Choroid plexus epithelial cell (primary cell): ENCODE measurements at regions not wholly inside any gene's neighbourhood (a gene's known extent, or its start where the extent isn't known, plus 50 kb on each side); places are given as distances from the start of the nearest gene placed in this dataset.

Experiments used
- DNase-seq: peaks from one replicate; pipeline ENCODE4 v3.0.0-alpha.2; 2010; ENCODE audit warnings: low read depth
- H3K4me3 ChIP-seq: 2 replicates; pipeline ENCODE4 v1.5.1; 2011; ENCODE audit warnings: low read depth, mild to moderate bottlenecking, control low read depth, low read length, moderate library complexity
- TF ChIP-seq, protein P1 (sequence below): conservative IDR thresholded peaks from 2 replicates; pipeline ENCODE4 v1.5.1; 2011; ENCODE audit warnings: low read depth, mild to moderate bottlenecking, control low read depth, inconsistent platforms, low read length, moderate library complexity

DNA sequence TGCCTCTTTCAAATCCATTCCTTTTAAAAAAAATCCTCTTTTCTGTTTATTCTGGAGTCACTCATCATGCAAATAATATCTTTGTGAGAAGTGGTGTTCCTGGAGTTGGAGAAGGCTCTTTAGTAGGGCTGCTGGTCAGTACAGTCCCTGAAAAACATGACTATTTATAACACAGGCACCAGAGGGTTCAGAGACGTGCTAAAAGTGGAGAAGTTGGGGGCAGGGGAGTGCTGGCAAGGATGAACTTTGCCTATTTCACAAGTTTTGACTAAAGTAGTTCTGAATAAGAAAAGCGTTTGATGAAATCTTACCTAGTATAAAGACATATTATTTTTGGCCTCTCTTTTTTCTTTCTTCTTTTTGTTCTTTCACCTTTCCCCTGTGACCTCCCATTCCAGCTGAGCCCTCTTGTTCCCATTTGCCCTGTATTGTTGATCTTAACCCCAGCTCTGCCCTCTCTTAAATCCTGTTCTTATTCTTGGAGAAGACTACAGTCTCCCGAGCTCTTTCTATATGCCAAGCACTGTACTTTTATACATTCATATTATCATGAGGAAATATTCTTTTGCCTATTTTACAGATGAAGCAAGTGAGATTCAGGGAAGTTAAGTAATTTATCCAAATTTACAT, 129.1 kb downstream of the TM9SF2 start:
- DNase-seq, result peak; percentile 24
- no peak overlapping the region for H3K4me3 ChIP-seq
- TF ChIP-seq, protein P1, sequence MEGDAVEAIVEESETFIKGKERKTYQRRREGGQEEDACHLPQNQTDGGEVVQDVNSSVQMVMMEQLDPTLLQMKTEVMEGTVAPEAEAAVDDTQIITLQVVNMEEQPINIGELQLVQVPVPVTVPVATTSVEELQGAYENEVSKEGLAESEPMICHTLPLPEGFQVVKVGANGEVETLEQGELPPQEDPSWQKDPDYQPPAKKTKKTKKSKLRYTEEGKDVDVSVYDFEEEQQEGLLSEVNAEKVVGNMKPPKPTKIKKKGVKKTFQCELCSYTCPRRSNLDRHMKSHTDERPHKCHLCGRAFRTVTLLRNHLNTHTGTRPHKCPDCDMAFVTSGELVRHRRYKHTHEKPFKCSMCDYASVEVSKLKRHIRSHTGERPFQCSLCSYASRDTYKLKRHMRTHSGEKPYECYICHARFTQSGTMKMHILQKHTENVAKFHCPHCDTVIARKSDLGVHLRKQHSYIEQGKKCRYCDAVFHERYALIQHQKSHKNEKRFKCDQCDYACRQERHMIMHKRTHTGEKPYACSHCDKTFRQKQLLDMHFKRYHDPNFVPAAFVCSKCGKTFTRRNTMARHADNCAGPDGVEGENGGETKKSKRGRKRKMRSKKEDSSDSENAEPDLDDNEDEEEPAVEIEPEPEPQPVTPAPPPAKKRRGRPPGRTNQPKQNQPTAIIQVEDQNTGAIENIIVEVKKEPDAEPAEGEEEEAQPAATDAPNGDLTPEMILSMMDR, result no peak

DNA sequence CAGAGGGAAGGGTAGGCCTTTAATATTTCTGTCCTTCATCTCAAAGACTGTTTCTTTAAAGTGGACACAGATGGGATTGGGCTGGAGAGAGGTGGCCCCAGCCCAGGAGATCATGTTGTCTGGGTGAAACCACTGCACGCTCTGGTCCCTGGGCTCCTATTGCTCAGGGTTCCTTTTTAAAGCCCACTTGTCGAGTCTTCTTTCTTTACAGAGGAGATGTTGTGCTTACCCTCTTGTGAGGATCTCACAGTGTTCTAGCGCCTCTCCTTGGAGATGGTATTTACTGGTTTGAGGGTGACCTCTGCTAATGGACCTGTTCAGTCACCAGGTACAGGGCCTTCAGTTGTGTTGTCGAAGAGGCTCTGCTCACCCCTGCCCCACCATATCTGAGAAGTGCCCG, 128.4 kb downstream of the TM9SF2 start:
- TF ChIP-seq, protein P1, result no peak
- no peak for DNase-seq

DNA sequence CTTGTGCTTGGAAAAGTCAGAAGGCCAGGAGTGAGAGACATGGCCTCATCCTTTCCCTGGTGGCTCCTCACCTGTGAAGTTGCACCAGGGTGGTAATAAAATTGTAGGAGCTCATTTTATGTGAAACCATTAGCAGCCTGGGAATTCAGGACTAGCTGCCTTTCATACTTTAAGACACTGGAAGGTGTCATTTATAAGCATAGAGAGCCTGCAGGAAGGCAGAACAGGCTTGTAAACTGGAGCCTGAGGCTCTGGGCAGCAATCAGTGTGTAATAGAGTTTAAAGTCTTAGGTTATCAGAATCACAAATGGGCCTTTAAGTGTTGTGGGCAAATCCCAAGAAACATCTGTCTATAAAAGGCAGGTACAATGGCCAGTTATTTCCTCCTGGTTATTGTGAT, 127.2 kb downstream of the TM9SF2 start:
- H3K4me3 ChIP-seq, result no peak overlapping the region
- DNase-seq, result no peak
- TF ChIP-seq, protein P1, result no peak

More for the DNA sequence above, 128.4 kb downstream of the TM9SF2 start:
- no peak overlapping the region for H3K4me3 ChIP-seq

DNA sequence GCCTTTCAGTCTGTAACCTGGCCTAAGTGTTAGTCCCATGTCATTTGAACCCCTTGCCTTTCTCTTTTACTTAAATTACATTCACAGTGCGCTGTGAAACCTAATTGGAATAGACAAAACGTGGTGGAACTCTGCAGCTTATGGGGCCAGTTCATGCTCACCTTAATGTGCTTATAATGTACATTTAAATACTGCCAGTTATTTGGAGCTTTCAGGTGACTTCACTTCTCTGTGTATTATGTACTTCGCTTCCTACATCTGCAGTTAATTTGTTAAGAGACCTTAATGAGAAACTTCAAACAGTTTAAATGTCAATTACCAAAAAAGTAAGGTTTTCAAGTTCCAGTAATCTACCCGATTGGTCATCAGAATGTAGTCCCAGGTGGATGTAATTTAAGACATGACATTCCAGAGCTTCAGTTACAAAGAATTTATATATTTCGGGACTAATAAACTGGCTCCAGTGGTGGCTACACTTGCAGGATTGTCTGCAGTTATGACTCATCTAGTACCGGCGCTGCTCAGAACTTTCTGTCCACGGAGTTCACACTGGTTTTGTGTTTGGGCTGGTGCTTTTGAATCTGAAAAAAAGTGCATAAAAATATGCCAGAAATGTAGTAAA, 125.3 kb downstream of the TM9SF2 start:
- H3K4me3 ChIP-seq, result peak overlapping the region; percentile 9

DNA sequence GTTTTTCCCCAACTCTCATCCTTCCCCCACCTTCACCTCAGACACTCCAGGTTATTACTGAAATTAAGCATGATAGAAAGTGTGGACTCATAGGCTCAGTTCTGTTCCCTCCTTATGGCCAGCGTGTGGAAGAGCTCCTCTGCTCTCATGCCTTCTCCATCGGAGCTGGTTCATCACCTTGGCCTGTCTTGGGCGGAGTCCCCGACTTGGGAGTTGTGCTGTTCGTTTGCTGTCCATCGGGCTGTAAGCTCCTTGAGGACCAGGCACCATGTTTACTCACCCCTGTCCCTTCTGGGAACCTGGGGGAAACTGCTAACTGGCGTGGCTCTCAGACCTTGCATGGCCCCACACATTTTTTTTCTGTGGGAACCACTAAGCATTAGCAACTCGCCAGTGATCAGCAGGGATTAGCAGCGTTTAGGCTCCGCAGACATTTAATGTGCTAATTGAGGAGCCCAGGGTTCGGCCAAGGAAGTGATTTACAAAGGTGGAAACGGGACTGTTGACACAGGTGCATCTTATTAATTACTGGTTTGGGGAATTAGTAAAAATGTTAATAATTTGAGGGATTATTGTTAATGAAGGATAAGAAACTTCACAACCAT, 123.8 kb downstream of the TM9SF2 start:
- no peak for DNase-seq

More for the DNA sequence above, 125.3 kb downstream of the TM9SF2 start:
- DNase-seq, result peak; percentile 85
- TF ChIP-seq, protein P1, result no peak

DNA sequence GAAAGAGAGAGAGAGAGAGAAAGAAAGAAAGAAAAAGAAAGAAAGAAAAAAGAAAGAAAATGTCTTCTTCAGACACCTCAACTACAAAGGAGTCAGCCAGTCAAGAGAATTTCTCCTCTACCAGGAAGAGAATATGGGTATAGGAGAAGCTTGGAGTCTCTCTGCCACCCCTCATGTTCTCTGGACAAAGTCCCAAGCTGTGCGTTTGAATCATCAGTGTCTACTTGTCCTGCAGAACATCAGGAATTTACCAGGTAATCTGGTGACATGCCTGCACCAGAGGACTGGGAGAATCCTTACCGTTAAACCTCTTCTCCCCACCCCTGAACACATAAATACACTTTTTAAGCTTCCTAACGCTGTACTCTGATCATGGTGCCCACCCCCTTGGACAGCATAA, 119.5 kb downstream of the TM9SF2 start:
- TF ChIP-seq, protein P1, result no peak
- H3K4me3 ChIP-seq, result no peak overlapping the region
- no peak for DNase-seq

More for the DNA sequence above, 123.8 kb downstream of the TM9SF2 start:
- no peak overlapping the region for H3K4me3 ChIP-seq
- TF ChIP-seq, protein P1, result no peak
